Panc1 (cell line): ENCODE measurements at regions not wholly inside any gene's neighbourhood (a gene's known extent, or its start where the extent isn't known, plus 50 kb on each side); places are given as distances from the start of the nearest gene placed in this dataset.

Experiments
- POLR2AphosphoS5 ChIP-seq: IDR thresholded peaks from 2 replicates; pipeline ENCODE4 v1.6.1; 2012; ENCODE audit warnings: mild to moderate bottlenecking, low read depth, low read length, moderate library complexity
- TF ChIP-seq, protein P1 (sequence below): fragments of 450-650 bp; IDR thresholded peaks from 2 replicates; pipeline ENCODE4 v1.5.1; 2017; ENCODE audit warnings: mild to moderate bottlenecking
- TF ChIP-seq, protein P2 (sequence below), 2 experiments: IDR thresholded peaks; 2 replicates each; pipeline ENCODE4 v1.6.1; 2011 to 2012; ENCODE audit warnings: low read depth in 2 of 2, control low read depth in 1 of 2, low read length in 1 of 2, mild to moderate bottlenecking in 1 of 2, moderate library complexity in 1 of 2; ENCODE audit not compliant: insufficient read depth in 1 of 2

DNA sequence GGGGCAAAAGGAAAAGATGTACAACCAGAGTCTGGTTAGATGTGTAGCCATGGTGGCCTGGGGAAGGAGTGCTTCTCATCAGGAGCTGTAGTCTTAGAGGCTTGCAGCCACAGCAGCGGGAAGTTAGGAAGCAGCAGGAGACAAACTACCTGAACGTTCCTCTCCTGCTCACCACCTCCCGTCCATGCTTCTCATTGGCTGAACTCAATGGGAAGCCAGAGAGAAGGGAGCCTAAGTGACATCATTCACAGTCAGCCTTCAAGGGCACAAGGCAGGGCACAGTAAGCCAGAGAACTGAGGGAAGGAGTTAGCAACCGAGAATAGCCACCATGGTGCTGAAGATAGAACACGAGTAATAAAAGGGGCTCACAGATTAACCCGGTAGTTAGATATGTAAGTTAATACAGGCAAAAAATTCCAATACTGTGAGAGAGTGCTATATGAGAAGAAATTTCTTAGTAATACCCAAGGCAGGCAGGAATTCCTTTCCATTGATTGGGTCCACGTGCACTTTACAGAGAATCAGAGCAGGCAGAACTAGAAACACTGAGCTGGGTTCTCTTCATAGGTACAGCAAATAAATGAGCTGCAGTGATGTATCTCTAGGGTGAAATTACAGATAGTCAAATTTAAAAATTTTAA, 391.5 kb upstream of the DACH1 start:
- TF ChIP-seq POLR2AphosphoS5: no peak
- TF ChIP-seq, protein P1, sequence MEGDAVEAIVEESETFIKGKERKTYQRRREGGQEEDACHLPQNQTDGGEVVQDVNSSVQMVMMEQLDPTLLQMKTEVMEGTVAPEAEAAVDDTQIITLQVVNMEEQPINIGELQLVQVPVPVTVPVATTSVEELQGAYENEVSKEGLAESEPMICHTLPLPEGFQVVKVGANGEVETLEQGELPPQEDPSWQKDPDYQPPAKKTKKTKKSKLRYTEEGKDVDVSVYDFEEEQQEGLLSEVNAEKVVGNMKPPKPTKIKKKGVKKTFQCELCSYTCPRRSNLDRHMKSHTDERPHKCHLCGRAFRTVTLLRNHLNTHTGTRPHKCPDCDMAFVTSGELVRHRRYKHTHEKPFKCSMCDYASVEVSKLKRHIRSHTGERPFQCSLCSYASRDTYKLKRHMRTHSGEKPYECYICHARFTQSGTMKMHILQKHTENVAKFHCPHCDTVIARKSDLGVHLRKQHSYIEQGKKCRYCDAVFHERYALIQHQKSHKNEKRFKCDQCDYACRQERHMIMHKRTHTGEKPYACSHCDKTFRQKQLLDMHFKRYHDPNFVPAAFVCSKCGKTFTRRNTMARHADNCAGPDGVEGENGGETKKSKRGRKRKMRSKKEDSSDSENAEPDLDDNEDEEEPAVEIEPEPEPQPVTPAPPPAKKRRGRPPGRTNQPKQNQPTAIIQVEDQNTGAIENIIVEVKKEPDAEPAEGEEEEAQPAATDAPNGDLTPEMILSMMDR: no peak
- TF ChIP-seq, protein P2, sequence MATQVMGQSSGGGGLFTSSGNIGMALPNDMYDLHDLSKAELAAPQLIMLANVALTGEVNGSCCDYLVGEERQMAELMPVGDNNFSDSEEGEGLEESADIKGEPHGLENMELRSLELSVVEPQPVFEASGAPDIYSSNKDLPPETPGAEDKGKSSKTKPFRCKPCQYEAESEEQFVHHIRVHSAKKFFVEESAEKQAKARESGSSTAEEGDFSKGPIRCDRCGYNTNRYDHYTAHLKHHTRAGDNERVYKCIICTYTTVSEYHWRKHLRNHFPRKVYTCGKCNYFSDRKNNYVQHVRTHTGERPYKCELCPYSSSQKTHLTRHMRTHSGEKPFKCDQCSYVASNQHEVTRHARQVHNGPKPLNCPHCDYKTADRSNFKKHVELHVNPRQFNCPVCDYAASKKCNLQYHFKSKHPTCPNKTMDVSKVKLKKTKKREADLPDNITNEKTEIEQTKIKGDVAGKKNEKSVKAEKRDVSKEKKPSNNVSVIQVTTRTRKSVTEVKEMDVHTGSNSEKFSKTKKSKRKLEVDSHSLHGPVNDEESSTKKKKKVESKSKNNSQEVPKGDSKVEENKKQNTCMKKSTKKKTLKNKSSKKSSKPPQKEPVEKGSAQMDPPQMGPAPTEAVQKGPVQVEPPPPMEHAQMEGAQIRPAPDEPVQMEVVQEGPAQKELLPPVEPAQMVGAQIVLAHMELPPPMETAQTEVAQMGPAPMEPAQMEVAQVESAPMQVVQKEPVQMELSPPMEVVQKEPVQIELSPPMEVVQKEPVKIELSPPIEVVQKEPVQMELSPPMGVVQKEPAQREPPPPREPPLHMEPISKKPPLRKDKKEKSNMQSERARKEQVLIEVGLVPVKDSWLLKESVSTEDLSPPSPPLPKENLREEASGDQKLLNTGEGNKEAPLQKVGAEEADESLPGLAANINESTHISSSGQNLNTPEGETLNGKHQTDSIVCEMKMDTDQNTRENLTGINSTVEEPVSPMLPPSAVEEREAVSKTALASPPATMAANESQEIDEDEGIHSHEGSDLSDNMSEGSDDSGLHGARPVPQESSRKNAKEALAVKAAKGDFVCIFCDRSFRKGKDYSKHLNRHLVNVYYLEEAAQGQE (IDR thresholded peaks at IDR 0.05; ENCODE audit: insufficient read depth in 1 of 2, low read depth in 2 of 2, low read length in 1 of 2): no peak
